IMR-90 (cell line): ENCODE measurements at regions not wholly inside any gene's neighbourhood (a gene's known extent, or its start where the extent isn't known, plus 50 kb on each side); places are given as distances from the start of the nearest gene placed in this dataset.

Source experiments
- ATAC-seq: fragments of 200-7000 bp; cut with Tn5 transposase; 2 replicates; pipeline ENCODE4 v1.9.1; 2020; ENCODE audit warnings: low read depth, mild to moderate bottlenecking, moderate library complexity
- BruUV-seq: library from RNA; stranded (reverse); fragments of 400-500 nt; replicated peaks from 2 replicates; lab custom pipeline; 2021; lab: Mats Ljungman, UMichigan
- CTCF ChIA-PET: fragments of 300-600 bp; formaldehyde crosslinking; extraction: SDS; loops from one replicate; lab custom pipeline; 2021; ENCODE audit warnings: antibody characterized with exemption; lab: Yijun Ruan, JAX
- POLR2A ChIA-PET: fragments of 300-600 bp; sonication (Branson Sonifier 250); formaldehyde crosslinking; loops from one replicate; lab custom pipeline; 2022; ENCODE audit warnings: antibody characterized with exemption; ENCODE audit not compliant: unreplicated experiment; lab: Charles Lee
- DNase-seq: peaks from one replicate; pipeline ENCODE4 v3.0.0; 2013
- H2AFZ ChIP-seq: replicated peaks from 2 replicates; pipeline ENCODE3; 2013; ENCODE audit warnings: low read length, mild to moderate bottlenecking; ENCODE audit not compliant: poor library complexity
- H2AK5ac ChIP-seq: 2 replicates; pipeline ENCODE4 v1.6.1; 2013; ENCODE audit warnings: low read depth, low read length, inconsistent platforms
- H2AK9ac ChIP-seq: replicated peaks from 2 replicates; pipeline ENCODE3; 2013; ENCODE audit warnings: mild to moderate bottlenecking, low read depth, low read length, moderate library complexity; ENCODE audit not compliant: poor library complexity
- H2BK120ac ChIP-seq: 2 replicates; pipeline ENCODE4 v1.6.1; 2013; ENCODE audit warnings: low read depth, low read length, inconsistent platforms
- H2BK15ac ChIP-seq: 3 replicates; pipeline ENCODE4 v1.6.1; 2013; ENCODE audit warnings: low read depth, low read length, inconsistent platforms
- H2BK20ac ChIP-seq: 2 replicates; pipeline ENCODE4 v1.6.1; 2013; ENCODE audit warnings: low read depth, mild to moderate bottlenecking, inconsistent platforms, low read length, moderate library complexity
- H2BK5ac ChIP-seq: 2 replicates; pipeline ENCODE4 v1.6.1; 2013; ENCODE audit warnings: mild to moderate bottlenecking, low read depth, low read length, inconsistent platforms; ENCODE audit not compliant: poor library complexity, severe bottlenecking
- H3K14ac ChIP-seq: replicated peaks from 2 replicates; pipeline ENCODE4 v1.6.1; 2013; ENCODE audit warnings: low read depth, low read length, inconsistent platforms
- H3K18ac ChIP-seq: 2 replicates; pipeline ENCODE4 v1.6.1; 2013; ENCODE audit warnings: low read depth, low read length, control low read depth
- H3K23ac ChIP-seq: 2 replicates; pipeline ENCODE4 v1.6.1; 2013; ENCODE audit warnings: low read depth, low read length, inconsistent platforms
- H3K27ac ChIP-seq: 2 replicates; pipeline ENCODE4 v1.5.1; 2013; ENCODE audit warnings: mild to moderate bottlenecking, control low read depth, low read length; ENCODE audit not compliant: insufficient read depth
- H3K27me3 ChIP-seq: 2 replicates; pipeline ENCODE4 v1.6.1; 2013; ENCODE audit warnings: low read length; ENCODE audit not compliant: control insufficient read depth, insufficient read depth
- H3K36me3 ChIP-seq: 2 replicates; pipeline ENCODE4 v1.6.1; 2013; ENCODE audit warnings: low read length, mixed read lengths; ENCODE audit not compliant: control insufficient read depth, insufficient read depth
- H3K4ac ChIP-seq: 2 replicates; pipeline ENCODE4 v1.6.1; 2013; ENCODE audit warnings: low read depth, low read length, inconsistent platforms
- H3K4me1 ChIP-seq: 2 replicates; pipeline ENCODE4 v1.6.1; 2013; ENCODE audit warnings: low read length, mixed read lengths; ENCODE audit not compliant: control insufficient read depth, insufficient read depth
- H3K4me2 ChIP-seq: 2 replicates; pipeline ENCODE4 v1.6.1; 2013; ENCODE audit warnings: low read depth, mild to moderate bottlenecking, control low read depth, low read length, moderate library complexity
- H3K4me3 ChIP-seq: 2 replicates; pipeline ENCODE4 v1.5.1; 2013; ENCODE audit warnings: low read depth, mild to moderate bottlenecking, control low read depth, low read length, moderate library complexity; ENCODE audit not compliant: insufficient read depth
- H3K56ac ChIP-seq: 2 replicates; pipeline ENCODE4 v1.6.1; 2013; ENCODE audit warnings: low read length, inconsistent platforms; ENCODE audit not compliant: insufficient read depth; ENCODE audit errors: extremely low read depth
- H3K79me1 ChIP-seq, 2 experiments: 2 replicates each; pipeline ENCODE4 v1.6.1; 2013; ENCODE audit warnings: low read length in 2 of 2, inconsistent platforms in 1 of 2, low read depth in 1 of 2
- H3K9ac ChIP-seq: 2 replicates; pipeline ENCODE4 v1.6.1; 2013; ENCODE audit warnings: low read depth, low read length, control low read depth
- H3K9me1 ChIP-seq: 2 replicates; pipeline ENCODE4 v1.6.1; 2013; ENCODE audit warnings: low read length, inconsistent platforms; ENCODE audit not compliant: insufficient read depth
- H3K9me3 ChIP-seq: 2 replicates; pipeline ENCODE4 v1.6.1; 2013; ENCODE audit warnings: low read length; ENCODE audit not compliant: control insufficient read depth, insufficient read depth
- H4K20me1 ChIP-seq: 2 replicates; pipeline ENCODE4 v1.6.1; 2013; ENCODE audit warnings: low read length, inconsistent platforms; ENCODE audit not compliant: insufficient read depth
- H4K5ac ChIP-seq: 2 replicates; pipeline ENCODE4 v1.6.1; 2013; ENCODE audit warnings: mild to moderate bottlenecking, low read depth, low read length, control low read depth
- H4K8ac ChIP-seq, 2 experiments: 2 replicates each; pipeline ENCODE4 v1.6.1; 2013; ENCODE audit warnings: low read depth in 2 of 2, low read length in 2 of 2, control low read depth in 1 of 2, inconsistent platforms in 1 of 2
- H4K91ac ChIP-seq: 2 replicates; pipeline ENCODE4 v1.6.1; 2013; ENCODE audit warnings: low read depth, low read length, inconsistent platforms; ENCODE audit not compliant: insufficient read depth
- CEBPB ChIP-seq: IDR thresholded peaks from 2 replicates; pipeline ENCODE4 v1.6.1; 2012; ENCODE audit warnings: low read depth, low read length, improper control_type of control experiment
- CHD1 ChIP-seq: IDR thresholded peaks from 2 replicates; pipeline ENCODE4 v1.6.1; 2012; ENCODE audit warnings: low read depth, low read length, improper control_type of control experiment
- WGBS, 2 experiments: methylation state at CpG; one replicate each; pipeline versions ENCODE4 v1.1.5 to v1.1.7; 2013; ENCODE audit warnings: missing lambda C conversion rate in 2 of 2; ENCODE audit not compliant: insufficient read length in 1 of 2; ENCODE audit errors: extremely low coverage in 2 of 2; 5-methylcytosine and 5-hydroxymethylcytosine counted together
- dilution Hi-C: fragments of 300-500 bp; cut with HindIII; formaldehyde crosslinking; loops from one replicate; pipeline ENCODE4 v1.14.3; 2018; ENCODE audit warnings: low sequenced_read_pairs; ENCODE audit not compliant: unreplicated experiment
- in situ Hi-C: fragments of 300-500 bp; cut with MboI; formaldehyde crosslinking; loops from 3 replicates; pipeline ENCODE4 v1.14.3; 2019; ENCODE audit warnings: low sequenced_read_pairs, inconsistent platforms, mixed read lengths
- intact Hi-C: fragments of 100-400 bp; cut with micrococcal nuclease; formaldehyde crosslinking; loops from 2 replicates; pipeline ENCODE4 v1.10.0; 2022

DNA sequence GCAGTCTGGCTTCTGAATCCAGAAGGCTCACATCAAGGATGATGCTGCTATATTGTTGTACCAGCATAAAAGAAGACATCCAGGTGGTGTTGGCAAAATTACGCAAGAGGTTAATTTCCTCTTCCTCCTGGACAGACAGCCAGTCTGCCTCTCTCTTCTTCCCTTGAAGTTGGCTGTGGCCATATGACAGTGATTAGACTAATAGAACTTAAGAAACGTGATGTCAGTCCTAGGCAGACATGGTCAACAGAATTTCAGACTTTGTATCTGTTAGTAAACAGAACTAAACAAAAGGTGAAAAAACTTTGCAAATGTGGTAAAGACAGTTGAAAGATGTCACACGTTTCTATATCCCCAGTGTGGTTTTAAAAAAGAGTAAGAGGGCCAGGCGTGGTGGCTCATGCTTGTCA, 465.2 kb upstream of the NR2F2 start:
- DNase-seq (no peak), ATAC-seq (no peak)
- no peak overlapping the region for H3K23ac ChIP-seq
- no peaks in the 10 kb centered on the region for H3K9me1 ChIP-seq
- no peaks in the 10 kb centered on the region for H3K36me3 ChIP-seq
- H2AFZ ChIP-seq: no peak overlapping the region
- no peak overlapping the region for H2BK120ac ChIP-seq
- H2AK5ac ChIP-seq: 0 out of 2 replicates have a peak overlapping the region, but pooled peaks have one; percentile 9
- H2BK5ac ChIP-seq: no peak overlapping the region
- intact Hi-C loops: no loop called here
- H4K8ac ChIP-seq: no peak overlapping the region
- dilution Hi-C loops: no loop called here
- no peak overlapping the region for H2AK9ac ChIP-seq
- no peak overlapping the region for H3K56ac ChIP-seq
- WGBS, 2 experiments: 100% methylated on average over 1 of the region's 4 CpGs; no CpG with 5 or more reads in 1 of the 2 experiments
- H2BK15ac ChIP-seq: no peak overlapping the region; the same call in 2 of the 3 replicates
- no peaks in the 10 kb centered on the region for H3K79me1 ChIP-seq
- no peak overlapping the region for H2BK20ac ChIP-seq
- no peaks in the 10 kb centered on the region for H3K27me3 ChIP-seq
- H3K9me3 ChIP-seq: no peaks in the 10 kb centered on the region
- in situ Hi-C loops: no loop called here
- CTCF ChIA-PET: no interaction called here
- no peaks in the 10 kb centered on the region for H4K20me1 ChIP-seq
- peaks cover 1% of the 10 kb centered on the region; the same call in 1 of the 2 replicates for H3K4me1 ChIP-seq
- H3K9ac ChIP-seq: no peak overlapping the region
- POLR2A ChIA-PET: no interaction called here
- H3K4me3 ChIP-seq: no peak overlapping the region
- no peak overlapping the region for H3K4ac ChIP-seq
- no peak overlapping the region for H4K91ac ChIP-seq
- no peak for TF ChIP-seq CHD1
- TF ChIP-seq CEBPB: peak; percentile 71
- H3K27ac ChIP-seq: no peak overlapping the region
- H3K4me2 ChIP-seq: no peak overlapping the region
- H3K18ac ChIP-seq: no peak overlapping the region
- no peak overlapping the region for H3K14ac ChIP-seq
- no peak overlapping the region for H4K5ac ChIP-seq
- BruUV-seq: no TSS peak
